ENCODE measurements at regions not wholly inside any gene's neighbourhood (a gene's known extent, or its start where the extent isn't known, plus 50 kb on each side); places are given as distances from the start of the nearest gene placed in this dataset.

- TF ChIP-seq POLR2AphosphoS5 (IDR thresholded peaks at IDR 0.05; ENCODE audit: borderline replicate concordance, low read depth, low read length) (no peak), FOXP2 (optimal IDR thresholded peaks at IDR 0.05; ENCODE audit: control extremely low read depth, extremely low read length, insufficient read depth) (no peak), EZH2 (IDR thresholded peaks at IDR 0.05) (no peak)
Measured at GRCh38 chr18:6672821-6673308, 56.7 kb upstream of the ARHGAP28 start.
